Sigmoid colon (tissue), 4 donors: ENCODE measurements at regions not wholly inside any gene's neighbourhood (a gene's known extent, or its start where the extent isn't known, plus 50 kb on each side); places are given as distances from the start of the nearest gene placed in this dataset.

Source experiments
- EP300 ChIP-seq, 4 donors: sonication (generic); formaldehyde crosslinking; IDR thresholded peaks; one replicate each; pipeline ENCODE4 v1.6.1; 2017; ENCODE audit warnings: antibody characterized with exemption in 4 of 4
- POLR2A ChIP-seq, 2 donors: fragments of 450-650 bp; IDR thresholded peaks; one replicate each; pipeline ENCODE4 v1.6.1; 2016; ENCODE audit warnings: antibody characterized with exemption in 2 of 2, mild to moderate bottlenecking in 2 of 2, moderate library complexity in 2 of 2
- POLR2AphosphoS5 ChIP-seq, 4 donors: sonication (generic); formaldehyde crosslinking; IDR thresholded peaks; one replicate each; pipeline ENCODE4 v1.6.1; 2017; ENCODE audit warnings: antibody characterized with exemption in 4 of 4
- TF ChIP-seq, protein P1 (sequence below), 4 experiments: fragments of 450-650 bp in 3 of 4; fragments of 200-600 bp in 1 of 4; IDR thresholded peaks; one replicate each; pipeline ENCODE4 v1.5.1; 2016 to 2019; ENCODE audit warnings: antibody characterized with exemption in 4 of 4, mild to moderate bottlenecking in 3 of 4, moderate library complexity in 2 of 4

DNA sequence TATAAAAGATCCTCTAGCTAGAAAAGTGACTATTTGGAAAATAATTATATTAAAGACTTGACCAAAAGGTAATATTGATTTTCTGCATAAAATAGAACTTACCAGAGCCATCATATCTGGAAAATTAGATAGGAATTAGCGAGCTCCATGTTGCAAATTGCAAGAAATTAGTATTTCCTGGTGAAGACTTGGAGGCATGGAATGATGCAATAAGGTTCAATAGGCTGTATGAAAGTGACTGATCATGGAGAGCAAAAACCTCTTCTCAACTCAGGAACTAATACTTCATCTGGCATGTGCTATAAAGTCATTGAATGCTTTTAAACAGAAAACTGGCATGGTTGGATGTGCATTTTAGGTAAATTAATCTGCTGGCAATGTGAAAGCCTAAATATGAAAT, 66.3 kb upstream of the UFM1 start:
- TF ChIP-seq, protein P1, sequence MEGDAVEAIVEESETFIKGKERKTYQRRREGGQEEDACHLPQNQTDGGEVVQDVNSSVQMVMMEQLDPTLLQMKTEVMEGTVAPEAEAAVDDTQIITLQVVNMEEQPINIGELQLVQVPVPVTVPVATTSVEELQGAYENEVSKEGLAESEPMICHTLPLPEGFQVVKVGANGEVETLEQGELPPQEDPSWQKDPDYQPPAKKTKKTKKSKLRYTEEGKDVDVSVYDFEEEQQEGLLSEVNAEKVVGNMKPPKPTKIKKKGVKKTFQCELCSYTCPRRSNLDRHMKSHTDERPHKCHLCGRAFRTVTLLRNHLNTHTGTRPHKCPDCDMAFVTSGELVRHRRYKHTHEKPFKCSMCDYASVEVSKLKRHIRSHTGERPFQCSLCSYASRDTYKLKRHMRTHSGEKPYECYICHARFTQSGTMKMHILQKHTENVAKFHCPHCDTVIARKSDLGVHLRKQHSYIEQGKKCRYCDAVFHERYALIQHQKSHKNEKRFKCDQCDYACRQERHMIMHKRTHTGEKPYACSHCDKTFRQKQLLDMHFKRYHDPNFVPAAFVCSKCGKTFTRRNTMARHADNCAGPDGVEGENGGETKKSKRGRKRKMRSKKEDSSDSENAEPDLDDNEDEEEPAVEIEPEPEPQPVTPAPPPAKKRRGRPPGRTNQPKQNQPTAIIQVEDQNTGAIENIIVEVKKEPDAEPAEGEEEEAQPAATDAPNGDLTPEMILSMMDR (IDR thresholded peaks at IDR 0.05): no peak
- TF ChIP-seq POLR2AphosphoS5 (IDR thresholded peaks at IDR 0.05): no peak
- no peak for TF ChIP-seq POLR2A (IDR thresholded peaks at IDR 0.05)
- no peak for TF ChIP-seq EP300 (IDR thresholded peaks at IDR 0.05)
